Retinal pigment epithelial cell (primary cell): ENCODE measurements at regions not wholly inside any gene's neighbourhood (a gene's known extent, or its start where the extent isn't known, plus 50 kb on each side); places are given as distances from the start of the nearest gene placed in this dataset.

Experiments
- DNase-seq: peaks from one replicate; pipeline ENCODE4 v3.0.0-alpha.2; 2010; ENCODE audit warnings: low read depth
- H3K4me3 ChIP-seq: 2 replicates; pipeline ENCODE4 v1.5.1; 2011; ENCODE audit warnings: mild to moderate bottlenecking, low read length, control low read depth, moderate library complexity
- CTCF ChIP-seq: conservative IDR thresholded peaks from 2 replicates; pipeline ENCODE4 v1.5.1; 2011; ENCODE audit warnings: low read depth, low read length, control low read depth, inconsistent platforms

- TF ChIP-seq CTCF, result no peak
- no peak overlapping the region for H3K4me3 ChIP-seq
- no peak for DNase-seq
Measured at GRCh38 chr17:12600349-12600748, 65.3 kb upstream of the MYOCD start.

- H3K4me3 ChIP-seq, result no peak overlapping the region
- TF ChIP-seq CTCF, result no peak
- DNase-seq, result no peak
Measured at GRCh38 chr17:12603566-12603965, 62.1 kb upstream of the MYOCD start.

GRCh38 chr17:12605222-12605621 is 60.5 kb upstream of the MYOCD start:
- TF ChIP-seq CTCF, result no peak
- H3K4me3 ChIP-seq, result no peak overlapping the region
- DNase-seq, result no peak

- no peak for DNase-seq
- no peak for TF ChIP-seq CTCF
- H3K4me3 ChIP-seq, result no peak overlapping the region
Measured at GRCh38 chr17:12613566-12613965, 52.1 kb upstream of the MYOCD start.
